GM23248 (cell line): ENCODE measurements at regions not wholly inside any gene's neighbourhood (a gene's known extent, or its start where the extent isn't known, plus 50 kb on each side); places are given as distances from the start of the nearest gene placed in this dataset.
"Not testable (repeated sequence)": the region's sequence is repeated elsewhere in the genome, so short reads cannot be mapped to it uniquely, and the experiment has no call there.

Experiments
- EZH2 ChIP-seq: fragments of 200-600 bp; sonication (generic); IDR thresholded peaks from 2 replicates; pipeline ENCODE4 v1.6.1; 2018; ENCODE audit warnings: antibody characterized with exemption, mild to moderate bottlenecking; ENCODE audit not compliant: insufficient read depth, poor library complexity, severe bottlenecking
- EZH2phosphoT487 ChIP-seq: fragments of 200-600 bp; sonication (generic); IDR thresholded peaks from 2 replicates; pipeline ENCODE4 v1.6.1; 2018; ENCODE audit warnings: antibody characterized with exemption, moderate library complexity, mild to moderate bottlenecking, low read depth; ENCODE audit not compliant: insufficient read depth

DNA sequence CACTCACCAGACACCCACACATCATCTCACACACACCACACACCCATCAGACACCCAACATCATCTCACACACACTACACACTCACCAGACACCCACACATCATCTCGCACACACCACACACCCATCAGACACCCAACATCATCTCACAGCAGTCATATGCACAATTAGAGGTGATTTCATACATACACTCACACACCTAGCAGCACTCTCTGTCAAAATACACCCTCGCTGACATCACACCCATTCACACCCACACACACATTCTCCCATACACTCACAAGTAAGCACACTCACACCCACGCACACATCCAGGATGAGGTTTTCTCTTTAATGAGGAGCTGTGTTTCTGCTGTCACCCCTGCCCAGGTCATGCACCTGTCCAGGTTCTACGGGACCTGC, 4368.2 kb upstream of the TPTE start:
- TF ChIP-seq EZH2, EZH2phosphoT487: not testable (repeated sequence)
